GM12865 (cell line): ENCODE measurements at regions not wholly inside any gene's neighbourhood (a gene's known extent, or its start where the extent isn't known, plus 50 kb on each side); places are given as distances from the start of the nearest gene placed in this dataset.

Experiments
- DNase-seq: peaks from one replicate; pipeline ENCODE4 v3.0.0; 2010; ENCODE audit warnings: low read depth
- H3K4me3 ChIP-seq: 2 replicates; pipeline ENCODE4 v1.5.1; 2011; ENCODE audit warnings: mild to moderate bottlenecking, low read depth, low read length, control low read depth
- CTCF ChIP-seq: IDR thresholded peaks from 2 replicates; pipeline ENCODE4 v1.5.1; 2011; ENCODE audit warnings: low read length, control low read depth, low read depth, inconsistent platforms; ENCODE audit not compliant: insufficient read depth; ENCODE audit errors: missing control alignments

- no peak overlapping the region for H3K4me3 ChIP-seq
- TF ChIP-seq CTCF: no peak
- DNase-seq: no peak
These were observed 358.5 kb downstream of the YTHDC2 start for GRCh38 chr5:113871972-113872371.

- TF ChIP-seq CTCF: no peak
- DNase-seq: no peak
- H3K4me3 ChIP-seq: no peak overlapping the region
These were observed 361.6 kb downstream of the YTHDC2 start for GRCh38 chr5:113875096-113875495.

GRCh38 chr5:113891491-113891890 is 378.0 kb downstream of the YTHDC2 start:
- DNase-seq: no peak
- H3K4me3 ChIP-seq: no peak overlapping the region
- no peak for TF ChIP-seq CTCF

- TF ChIP-seq CTCF: no peak
- H3K4me3 ChIP-seq: no peak overlapping the region
- DNase-seq: no peak
These were observed 383.3 kb downstream of the YTHDC2 start for GRCh38 chr5:113896789-113897188.

- no peak for DNase-seq
- no peak for TF ChIP-seq CTCF
- H3K4me3 ChIP-seq: no peak overlapping the region
These were observed 384.3 kb downstream of the YTHDC2 start for GRCh38 chr5:113897748-113898147.

- no peak for DNase-seq
- no peak overlapping the region for H3K4me3 ChIP-seq
- no peak for TF ChIP-seq CTCF
These were observed 386.6 kb downstream of the YTHDC2 start for GRCh38 chr5:113900141-113900540.

GRCh38 chr5:113900816-113901215 is 387.3 kb downstream of the YTHDC2 start:
- no peak overlapping the region for H3K4me3 ChIP-seq
- no peak for DNase-seq
- no peak for TF ChIP-seq CTCF
